Endometrium (tissue), 2 donors: ENCODE measurements at regions not wholly inside any gene's neighbourhood (a gene's known extent, or its start where the extent isn't known, plus 50 kb on each side); places are given as distances from the start of the nearest gene placed in this dataset.
"Not testable (repeated sequence)": the region's sequence is repeated elsewhere in the genome, so short reads cannot be mapped to it uniquely, and the experiment has no call there.

Experiments used
- FAIRE-seq: peaks from 2 replicates; lab custom pipeline; 2012; peaks lifted over from hg19 to GRCh38; lab: Jason Lieb, UNC
- donor health status: control.
- donor health status: control.

DNA sequence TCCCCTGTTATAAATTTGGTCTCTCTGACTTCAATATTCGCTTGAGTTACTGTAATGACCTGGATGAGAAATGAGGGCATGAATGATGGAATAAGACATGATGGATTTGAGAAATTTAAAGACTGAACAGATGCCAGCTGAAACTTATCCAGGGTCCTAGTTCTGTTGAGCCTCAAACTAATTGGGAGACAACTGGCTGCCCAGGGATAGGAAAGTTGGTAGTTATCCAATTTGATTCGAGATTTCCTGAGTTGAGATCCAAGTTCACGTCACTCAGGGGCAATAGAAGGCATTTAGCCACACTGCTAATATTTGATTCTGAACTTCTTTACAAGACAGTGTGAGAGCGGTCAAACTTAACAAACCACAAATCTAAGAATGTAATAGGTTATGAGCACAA is 159.0 kb upstream of the CXCL13 start:
- no peak for FAIRE-seq

DNA sequence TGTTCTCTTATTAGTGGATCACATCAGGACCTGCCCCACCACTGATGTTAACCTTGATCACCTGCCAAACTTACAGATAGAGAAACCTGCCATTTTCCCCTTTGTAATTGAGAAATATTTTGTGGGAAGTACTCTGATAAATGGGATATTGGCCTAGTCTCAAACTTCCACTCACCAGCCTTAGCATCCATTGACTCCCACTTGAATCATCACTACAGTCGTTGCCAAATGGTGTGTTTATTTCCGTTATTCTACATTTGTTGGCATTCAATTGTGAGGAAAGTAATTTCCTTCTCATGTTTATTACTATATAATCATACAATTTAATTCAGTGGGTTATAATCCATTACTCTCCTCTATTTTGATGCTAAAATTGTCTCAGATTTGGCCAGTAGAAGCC is 156.4 kb upstream of the CXCL13 start:
- FAIRE-seq, result no peak

DNA sequence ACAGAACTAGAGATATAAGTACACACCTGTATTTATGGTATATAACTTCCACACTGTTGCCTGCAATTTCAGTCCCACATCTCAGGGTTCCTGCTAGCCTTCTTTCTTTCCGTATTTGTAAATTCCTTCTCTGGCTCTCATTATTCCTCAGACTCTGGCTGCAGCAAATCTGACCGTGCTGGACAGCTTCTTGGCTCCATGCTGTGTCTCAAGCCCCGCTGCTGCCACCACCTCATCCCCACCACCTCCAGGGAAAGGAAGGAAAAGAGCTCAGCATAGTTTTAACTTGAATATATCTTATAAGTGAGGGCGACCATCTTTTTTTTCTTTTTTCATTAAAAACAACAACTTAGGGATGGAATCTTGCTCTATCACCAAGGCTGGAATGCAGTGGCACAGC is 155.6 kb upstream of the CXCL13 start:
- FAIRE-seq, result no peak

DNA sequence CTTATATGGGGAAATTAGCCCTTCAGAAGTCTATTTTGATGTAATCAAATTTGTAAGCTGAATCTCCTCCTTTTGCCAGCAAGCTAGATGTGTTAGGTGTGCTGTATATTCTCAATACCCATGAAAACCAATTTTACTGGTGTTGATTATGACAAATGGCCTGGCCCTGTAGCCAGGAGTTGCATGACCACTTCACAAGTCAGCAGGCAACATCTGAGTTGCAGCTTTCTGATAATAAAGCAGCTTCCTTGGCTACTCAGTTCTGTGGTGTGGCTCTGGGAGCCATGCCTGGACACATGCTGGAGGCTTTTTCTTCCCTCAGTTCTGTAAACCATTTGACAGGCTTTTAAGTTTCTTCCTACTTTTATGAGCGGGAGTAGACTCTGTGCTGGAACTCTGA is 154.1 kb upstream of the CXCL13 start:
- no peak for FAIRE-seq

DNA sequence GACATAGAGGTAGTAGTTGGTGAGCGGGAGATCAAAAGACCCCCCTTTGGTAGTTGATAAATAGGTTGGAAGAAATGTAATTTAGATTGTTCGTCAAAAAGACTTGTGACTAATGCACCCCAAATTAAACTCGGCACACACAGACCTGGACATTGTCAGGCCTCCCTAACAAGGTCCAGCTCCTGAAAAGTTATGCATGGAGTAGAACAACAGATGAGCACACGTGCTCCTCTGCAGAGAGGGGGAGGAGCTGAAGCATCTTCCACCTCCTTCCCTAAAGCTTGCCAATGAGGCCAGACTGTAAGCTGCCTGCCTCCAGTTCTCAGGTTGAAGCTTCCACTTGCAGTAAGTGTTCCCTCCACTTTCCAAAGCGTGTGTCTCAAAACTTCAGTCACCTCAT is 153.5 kb upstream of the CXCL13 start:
- FAIRE-seq, result not testable (repeated sequence)

DNA sequence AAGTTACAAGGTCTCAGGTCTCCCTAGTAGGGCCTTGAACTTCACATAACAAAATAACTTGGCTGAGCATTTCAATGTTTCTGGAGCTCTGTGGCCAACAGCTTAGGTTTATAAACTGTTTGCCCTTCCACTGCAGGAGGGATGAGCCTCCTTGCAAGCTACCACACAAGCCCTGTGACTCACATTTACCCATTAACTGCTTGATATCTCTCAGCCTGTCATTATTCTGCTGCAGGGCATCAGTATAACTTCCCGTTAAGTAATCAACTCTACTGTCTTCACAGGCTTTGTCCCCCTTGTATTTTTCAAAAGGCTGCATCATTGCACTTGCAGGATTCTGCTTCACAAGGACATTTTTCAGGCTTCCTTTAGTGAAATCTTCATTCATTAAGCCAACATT is 151.7 kb upstream of the CXCL13 start:
- no peak for FAIRE-seq

DNA sequence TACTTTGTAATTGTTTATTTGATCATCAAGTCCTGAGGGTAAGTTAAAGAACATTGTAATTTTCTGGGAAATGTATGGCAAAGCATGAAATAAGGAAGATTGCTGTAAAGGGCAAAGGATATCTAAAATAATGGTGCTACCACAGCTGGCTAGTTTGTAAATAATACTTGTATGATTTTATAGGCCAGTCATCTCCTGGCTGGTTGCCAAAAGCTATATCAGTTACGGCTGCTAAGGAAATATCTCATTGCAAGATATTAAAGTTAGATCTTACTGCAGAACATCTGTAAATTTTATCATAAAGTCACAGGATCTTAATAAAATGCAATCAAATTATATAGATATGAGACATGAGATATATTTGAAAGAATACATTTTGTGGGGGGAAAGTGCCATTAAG is 150.8 kb upstream of the CXCL13 start:
- FAIRE-seq, result no peak

DNA sequence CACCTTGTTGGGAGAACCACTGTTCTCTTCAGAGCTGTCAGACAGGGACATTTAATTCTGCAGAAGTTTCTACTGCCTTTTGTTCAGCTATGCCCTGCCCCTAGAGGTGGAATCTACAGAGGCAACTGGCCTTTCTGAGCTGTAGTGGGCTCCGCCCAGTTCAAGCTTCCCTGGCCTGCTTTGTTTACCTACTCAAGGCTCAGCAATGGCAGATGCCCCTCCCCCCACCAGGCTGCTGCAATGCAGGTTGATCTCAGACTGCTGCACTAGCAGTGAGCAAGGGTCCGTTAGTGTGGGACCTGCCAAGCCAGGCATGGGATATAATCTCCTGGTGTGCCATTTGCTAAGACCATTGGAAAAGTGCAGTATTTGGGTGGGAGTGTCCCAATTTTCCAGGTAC is 141.5 kb upstream of the CXCL13 start:
- FAIRE-seq, result not testable (repeated sequence)

DNA sequence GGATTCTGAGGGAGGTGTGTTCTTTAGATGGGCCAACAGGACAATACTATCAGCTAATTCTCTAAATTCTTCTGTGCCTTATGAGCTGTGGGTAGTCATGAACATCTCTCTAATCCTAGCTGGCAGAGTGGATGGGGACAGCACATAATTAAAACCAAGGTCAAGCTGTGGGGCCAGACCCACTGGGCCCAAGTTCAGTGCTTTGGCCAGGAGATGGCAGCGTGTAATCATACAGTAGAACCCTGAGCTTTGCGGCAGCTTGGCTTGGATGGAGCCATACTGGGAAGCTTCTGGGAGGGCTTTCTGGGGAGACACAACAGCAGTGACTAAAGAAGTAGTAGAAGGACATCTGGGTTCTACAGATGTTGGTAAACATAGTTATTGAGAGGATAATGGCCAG is 140.3 kb upstream of the CXCL13 start:
- FAIRE-seq, result no peak

DNA sequence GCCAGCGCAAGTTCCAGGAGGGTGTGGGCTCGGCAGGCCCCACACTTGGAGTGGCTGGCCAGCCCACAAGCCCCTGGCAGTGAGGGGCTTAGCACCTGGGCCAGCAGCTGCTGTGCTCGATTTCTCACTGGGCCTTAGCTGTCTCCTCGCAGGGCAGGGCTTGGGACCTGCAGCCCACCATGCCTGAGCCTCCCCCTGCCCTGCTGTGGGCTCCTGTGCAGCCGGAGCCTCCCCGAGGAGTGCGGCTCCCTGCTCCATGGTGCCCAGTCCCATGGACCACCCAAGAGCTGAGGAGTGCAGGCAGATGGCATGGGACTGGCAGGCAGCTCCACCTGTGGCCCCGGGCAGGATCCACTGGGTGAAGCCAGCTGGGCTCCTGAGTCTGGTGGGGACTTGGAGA is 139.2 kb upstream of the CXCL13 start:
- FAIRE-seq, result no peak

DNA sequence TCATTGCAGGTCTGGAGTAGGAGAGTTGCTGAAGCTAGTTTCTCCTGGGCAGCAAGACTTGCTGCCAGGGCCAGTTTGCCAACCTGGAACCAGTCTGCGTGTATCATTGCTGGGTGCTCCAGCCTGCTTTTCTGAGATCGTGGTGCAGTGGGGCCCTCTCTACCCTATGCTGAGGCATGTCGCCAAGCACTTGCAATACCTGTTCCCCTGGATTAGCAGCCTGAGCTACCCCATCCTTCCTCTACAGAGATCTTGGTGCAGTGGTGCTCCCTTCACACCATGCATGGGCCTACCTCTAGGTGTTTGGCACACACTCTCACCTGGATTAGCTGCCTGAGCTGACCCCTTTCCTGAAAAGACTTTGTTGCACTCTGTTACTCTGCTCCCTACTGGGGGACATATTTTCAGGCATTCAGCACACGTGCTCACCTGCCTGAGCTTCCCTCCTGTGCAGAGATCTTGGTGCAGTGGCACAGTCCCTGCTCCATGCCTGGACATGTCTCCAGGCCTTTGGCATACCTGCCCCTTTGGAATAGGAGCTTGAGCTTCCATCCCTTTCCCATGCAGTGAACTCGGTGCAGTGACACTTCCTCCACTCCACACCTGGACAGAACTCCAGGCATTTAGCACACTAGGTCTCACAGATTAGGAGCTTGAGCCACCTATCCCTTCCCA is 133.7 kb upstream of the CXCL13 start:
- FAIRE-seq, result no peak

DNA sequence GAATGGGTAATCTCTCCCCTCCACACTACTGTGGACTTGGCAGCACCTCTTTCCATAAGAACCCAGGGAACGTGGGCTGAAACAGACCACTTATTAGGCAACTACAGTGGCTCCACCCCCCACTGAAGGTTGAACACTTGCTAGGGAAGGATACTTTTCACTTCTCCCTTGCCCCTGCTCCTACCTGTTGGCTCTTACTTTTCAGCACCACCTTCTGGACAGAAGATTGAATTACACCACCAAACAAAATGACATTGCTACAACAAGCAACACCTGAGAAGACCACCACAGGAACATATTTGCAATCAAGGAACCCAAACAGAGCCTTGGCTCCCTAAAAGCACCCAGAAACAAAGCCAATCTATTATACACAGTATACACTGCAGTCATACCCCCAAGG is 132.1 kb upstream of the CXCL13 start:
- FAIRE-seq, result no peak

DNA sequence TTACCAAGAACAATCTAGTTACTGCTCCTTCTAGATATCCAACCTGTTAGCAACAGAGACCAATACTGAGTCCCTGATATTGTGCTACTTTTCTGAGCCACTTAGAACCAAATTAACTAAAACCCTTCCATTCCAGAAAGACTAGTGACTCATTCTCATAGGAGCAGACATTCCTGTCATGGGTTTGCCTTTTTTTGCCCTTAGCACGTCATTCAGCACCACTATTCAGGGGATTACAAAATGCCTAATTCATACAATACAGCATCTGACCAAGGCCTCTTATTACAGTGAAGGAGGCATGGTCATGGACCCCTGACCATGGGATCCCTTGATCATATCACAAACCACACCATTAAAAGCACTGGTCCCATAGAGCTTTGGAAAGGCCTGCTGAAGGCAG is 123.8 kb upstream of the CXCL13 start:
- FAIRE-seq, result no peak

DNA sequence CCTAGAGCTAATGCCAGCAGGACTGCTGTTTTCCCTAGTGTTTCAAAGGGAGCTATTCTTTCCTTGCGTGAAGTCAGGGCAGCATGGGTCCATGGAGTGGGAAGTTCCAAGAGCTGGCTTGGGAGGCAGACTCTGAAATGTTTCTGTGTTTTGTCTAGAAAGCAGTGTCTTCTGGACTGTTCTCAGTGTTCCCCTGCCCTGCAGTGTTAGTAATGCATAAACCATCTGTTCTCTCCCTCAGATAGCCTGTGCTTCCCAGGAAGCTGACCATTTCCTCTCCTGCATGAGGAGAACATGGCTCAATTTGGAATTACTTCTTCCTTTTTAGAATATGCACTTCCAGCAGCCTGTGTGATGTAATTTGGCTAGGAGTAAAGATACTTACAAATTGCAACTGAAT is 116.7 kb upstream of the CXCL13 start:
- no peak for FAIRE-seq

DNA sequence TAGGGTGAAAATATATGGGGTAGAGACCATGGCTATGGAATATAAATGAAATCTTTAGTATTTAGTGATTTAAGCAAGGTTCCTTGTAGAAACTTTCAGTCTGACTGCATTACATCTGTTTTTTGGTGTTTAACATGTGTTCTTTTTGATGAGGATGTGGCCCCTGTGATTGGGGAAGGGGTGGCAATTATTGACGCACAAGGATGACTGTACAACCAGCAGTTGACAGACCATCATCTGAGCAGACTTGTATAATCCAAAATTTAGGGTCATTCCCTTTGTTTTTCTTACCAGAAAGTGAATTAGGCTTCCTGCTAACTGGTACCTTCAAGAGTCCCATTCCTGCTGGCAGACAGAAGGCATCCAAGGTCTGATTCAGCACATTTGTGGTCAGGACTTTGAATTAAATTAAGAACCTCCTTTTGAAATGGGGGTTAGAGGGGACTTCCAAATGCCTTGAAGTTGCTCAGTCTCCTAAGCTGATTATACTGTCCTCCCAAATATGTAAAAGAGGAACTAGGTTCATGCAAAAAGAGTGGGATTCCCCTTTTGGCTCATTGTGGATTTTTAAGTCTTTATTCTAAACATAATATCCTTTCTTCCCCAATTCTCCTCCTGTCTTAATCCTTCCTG is 112.4 kb upstream of the CXCL13 start:
- FAIRE-seq, result no peak

DNA sequence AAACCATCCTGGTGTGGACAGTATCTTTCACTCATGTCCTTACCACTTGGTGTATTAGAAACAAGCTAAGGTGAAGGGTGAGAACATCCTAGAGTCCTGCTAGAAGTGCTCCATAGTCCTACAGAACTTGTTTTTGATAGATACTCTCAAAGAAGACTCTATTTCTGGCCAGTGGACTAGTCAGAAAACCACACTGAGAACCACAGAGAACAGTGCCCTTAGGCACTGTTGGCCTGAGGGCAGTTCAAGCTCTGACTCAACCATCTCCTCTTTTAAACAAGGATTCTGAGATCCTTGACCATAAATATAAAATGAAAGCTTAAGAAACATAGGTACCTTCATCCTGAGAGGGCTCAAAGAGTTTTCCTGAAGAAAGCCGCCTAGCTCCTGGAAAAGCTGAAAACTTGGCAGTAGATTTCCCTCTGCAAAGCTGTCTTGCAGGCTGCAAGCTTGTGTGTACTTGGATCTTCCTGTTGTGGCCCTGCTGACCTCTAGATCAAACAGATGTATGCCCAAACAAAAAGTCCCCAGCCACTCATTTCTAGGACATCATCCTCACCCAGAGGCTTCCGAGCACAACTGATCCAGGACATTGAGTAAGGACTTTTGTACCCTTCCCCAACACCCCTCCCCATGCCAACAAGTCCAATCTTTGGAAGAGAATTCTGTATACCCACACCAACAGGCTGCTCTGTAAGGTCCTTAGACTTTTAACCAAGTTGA is 111.6 kb upstream of the CXCL13 start:
- no peak for FAIRE-seq

DNA sequence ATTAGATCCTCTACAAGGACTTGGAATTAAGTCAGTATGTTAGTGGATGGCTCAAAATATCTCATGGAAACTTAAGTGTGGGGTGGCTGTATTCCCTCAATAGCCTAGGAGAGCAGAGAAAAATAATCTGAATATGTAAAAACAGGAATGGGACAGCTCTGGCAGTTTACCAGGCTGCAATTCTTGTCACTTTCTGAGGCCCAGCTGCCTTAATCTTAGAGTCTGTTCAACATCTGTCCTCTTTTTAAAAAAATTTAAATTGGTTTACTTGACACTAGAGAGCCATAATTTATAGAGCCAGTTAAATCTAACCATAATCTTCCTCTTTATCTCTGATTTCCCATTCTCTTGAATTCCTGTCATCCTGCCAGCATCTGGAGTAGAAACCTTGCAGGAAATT is 109.2 kb upstream of the CXCL13 start:
- FAIRE-seq, result no peak

DNA sequence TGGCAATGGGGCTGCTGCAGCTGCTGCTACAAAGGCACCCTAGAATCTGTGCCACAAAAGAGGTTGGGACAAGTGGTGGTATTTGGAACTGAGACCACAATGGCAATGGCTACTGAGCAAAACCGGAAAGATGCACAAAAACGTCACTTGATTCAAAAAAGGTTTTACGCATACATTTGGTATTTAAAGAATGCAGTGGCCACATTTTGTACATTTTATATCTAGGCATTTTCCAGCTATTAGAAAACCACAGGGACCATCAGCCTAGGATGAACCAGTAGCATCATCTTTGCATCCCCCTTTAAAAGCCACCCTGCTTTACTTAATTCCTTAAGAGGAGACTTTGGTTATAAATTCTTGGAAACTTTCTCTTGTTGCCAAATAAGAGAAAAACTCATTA is 104.8 kb upstream of the CXCL13 start:
- FAIRE-seq, result no peak

DNA sequence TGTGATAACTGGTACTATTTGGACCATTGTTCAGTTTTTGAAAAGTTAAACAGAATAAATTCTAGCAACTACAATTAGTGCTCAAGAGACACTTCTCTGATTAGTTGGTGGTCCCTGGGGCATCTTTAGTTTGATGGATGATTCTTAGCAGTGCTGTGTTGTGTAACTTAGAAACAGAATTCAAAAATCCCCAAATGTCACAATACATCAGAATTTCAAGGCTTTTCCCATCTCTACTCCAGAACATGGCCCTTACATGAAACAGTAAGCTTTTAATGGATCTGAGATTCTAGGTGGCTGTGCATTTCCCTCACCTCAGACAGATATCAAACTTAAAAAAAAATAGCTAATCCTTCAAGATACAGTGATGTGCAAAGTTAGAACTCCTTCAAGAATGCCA is 104.4 kb upstream of the CXCL13 start:
- FAIRE-seq, result no peak

DNA sequence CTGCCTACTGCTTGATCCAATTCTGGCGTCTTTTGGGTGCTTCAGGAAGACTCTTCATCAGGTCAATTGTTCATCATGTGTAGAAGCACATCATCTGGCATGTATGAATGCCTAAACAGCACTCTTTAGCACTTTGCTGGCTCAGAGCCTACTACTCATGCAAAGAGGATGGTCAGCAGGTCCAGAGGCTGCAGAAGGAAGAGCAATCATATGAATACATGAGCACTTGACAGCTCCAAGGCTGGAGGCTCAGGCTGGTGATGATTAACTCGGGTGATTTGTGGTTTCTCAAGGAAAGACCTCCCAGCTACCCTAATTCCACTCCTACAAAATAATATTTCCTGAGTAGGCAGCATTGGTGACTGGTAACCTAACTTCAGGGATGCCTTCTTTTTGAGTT is 103.8 kb upstream of the CXCL13 start:
- no peak for FAIRE-seq

DNA sequence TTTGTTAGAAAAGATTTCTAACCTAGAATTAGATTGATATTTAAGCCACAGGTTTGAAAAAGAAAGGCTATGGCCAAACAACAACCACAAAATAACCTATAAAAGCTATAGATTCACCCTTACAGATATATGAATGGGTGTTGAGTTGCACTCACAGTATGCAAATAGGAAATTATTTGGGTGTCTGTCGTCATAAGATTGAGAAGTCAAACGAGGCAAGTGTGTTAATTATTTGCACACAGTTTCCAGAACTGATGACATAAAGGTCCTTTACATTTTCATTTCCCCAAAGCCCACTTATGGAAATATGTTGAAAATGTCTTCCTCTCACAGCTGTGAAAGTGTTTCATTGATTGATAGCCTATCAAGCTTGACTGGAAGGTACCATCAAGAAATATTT is 101.2 kb upstream of the CXCL13 start:
- FAIRE-seq, result no peak

DNA sequence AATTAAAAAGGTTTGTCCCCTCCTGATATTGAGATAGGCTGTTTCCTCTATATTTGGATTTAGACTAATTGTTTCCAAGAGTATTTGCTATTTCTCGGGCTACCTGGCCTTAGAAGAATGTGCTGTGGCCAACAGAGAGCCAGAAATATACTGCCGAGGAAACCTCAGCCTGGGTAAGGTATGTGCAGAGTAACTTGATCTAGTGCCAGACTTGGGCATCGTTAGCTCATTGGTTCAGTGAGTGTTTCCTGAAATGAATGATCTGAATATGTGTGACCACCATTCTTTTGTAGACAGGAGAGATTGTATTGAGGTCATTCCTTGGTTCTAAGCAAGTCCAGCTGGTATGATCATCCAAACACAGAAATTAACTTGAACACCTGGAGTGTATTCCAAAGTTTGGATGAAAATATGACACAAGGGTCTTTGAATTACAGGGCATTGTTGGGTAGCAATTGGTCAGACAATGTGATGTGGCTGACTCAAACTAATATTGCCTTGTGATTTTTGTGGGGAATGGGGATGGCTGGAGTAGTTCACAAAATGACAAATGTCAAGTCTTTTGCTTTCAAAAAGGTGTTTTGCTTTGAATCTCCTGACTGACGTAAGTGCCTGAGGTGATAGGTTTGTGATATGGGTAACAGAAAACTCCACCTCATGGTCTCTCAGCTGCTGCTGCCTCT is 100.2 kb upstream of the CXCL13 start:
- no peak for FAIRE-seq

DNA sequence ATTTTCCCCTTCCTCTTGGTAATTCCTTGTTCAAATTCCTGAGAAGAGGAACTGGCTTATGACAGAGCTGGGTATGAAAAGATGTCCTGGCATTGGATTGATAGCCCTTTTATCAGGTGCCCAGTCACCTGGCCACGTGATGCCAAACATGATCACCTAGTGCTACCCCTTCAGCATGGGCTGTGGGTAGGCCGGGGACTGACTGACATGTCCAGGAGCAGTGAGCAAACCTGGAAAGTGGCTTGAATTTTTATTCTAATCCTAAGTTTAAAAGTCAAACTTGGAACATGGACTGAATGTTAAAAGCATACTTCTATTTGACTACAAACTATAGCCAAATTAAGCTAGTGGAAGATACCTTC is 99.7 kb upstream of the CXCL13 start:
- FAIRE-seq, result no peak
